PC-9 (cell line): ENCODE measurements at regions not wholly inside any gene's neighbourhood (a gene's known extent, or its start where the extent isn't known, plus 50 kb on each side); places are given as distances from the start of the nearest gene placed in this dataset.

Experiments
- BruUV-seq: library from RNA; stranded (reverse); fragments of 400-500 nt; replicated peaks from 2 replicates; lab custom pipeline; 2021; lab: Mats Ljungman, UMichigan
- CTCF ChIA-PET: fragments of 300-600 bp; sonication (Branson Sonifier 250); formaldehyde crosslinking; loops from one replicate; lab custom pipeline; 2022; ENCODE audit warnings: antibody characterized with exemption; lab: Charles Lee
- POLR2A ChIA-PET: fragments of 300-600 bp; sonication (Branson Sonifier 250); formaldehyde crosslinking; loops from one replicate; lab custom pipeline; 2022; ENCODE audit warnings: antibody characterized with exemption; ENCODE audit not compliant: unreplicated experiment; lab: Charles Lee
- DNase-seq, 2 experiments: peaks; one replicate each; pipeline versions ENCODE4 v3.0.0 to v3.0.0-alpha.2; 2015 to 2022; ENCODE audit warnings: mixed read lengths in 1 of 2
- H2AFZ ChIP-seq: fragments of 200-600 bp; sonication (generic); 2 replicates; pipeline ENCODE4 v1.8.1; 2017; ENCODE audit warnings: antibody characterized with exemption
- H3F3A ChIP-seq: fragments of 200-600 bp; sonication (generic); 2 replicates; pipeline ENCODE4 v1.8.1; 2017; ENCODE audit warnings: antibody characterized with exemption, mild to moderate bottlenecking, low read depth; ENCODE audit not compliant: insufficient read depth
- H3K27ac ChIP-seq: fragments of 200-600 bp; sonication (generic); 2 replicates; pipeline ENCODE4 v1.6.1; 2016; ENCODE audit warnings: mixed run types
- H3K27me3 ChIP-seq: fragments of 200-600 bp; sonication (generic); 2 replicates; pipeline ENCODE4 v1.6.1; 2016; ENCODE audit warnings: low read depth, mixed run types; ENCODE audit not compliant: insufficient read depth
- H3K36me3 ChIP-seq: fragments of 200-600 bp; sonication (generic); 2 replicates; pipeline ENCODE4 v1.6.1; 2016; ENCODE audit warnings: low read depth, mixed run types
- H3K4me1 ChIP-seq: fragments of 200-600 bp; sonication (generic); replicated peaks from 2 replicates; pipeline ENCODE4 v1.6.1; 2016; ENCODE audit warnings: mixed run types; ENCODE audit not compliant: insufficient read depth
- H3K4me2 ChIP-seq: fragments of 200-600 bp; sonication (generic); 2 replicates; pipeline ENCODE4 v1.6.1; 2017; ENCODE audit warnings: mixed run types
- H3K4me3 ChIP-seq: fragments of 200-600 bp; sonication (generic); 2 replicates; pipeline ENCODE4 v1.6.1; 2016; ENCODE audit warnings: mixed run types
- H3K79me2 ChIP-seq: fragments of 200-600 bp; sonication (generic); 2 replicates; pipeline ENCODE4 v1.6.1; 2017; ENCODE audit warnings: low read depth, mixed run types
- H3K9me2 ChIP-seq: fragments of 200-600 bp; sonication (generic); 2 replicates; pipeline ENCODE4 v1.8.1; 2017; ENCODE audit warnings: mild to moderate bottlenecking; ENCODE audit not compliant: insufficient read depth
- H3K9me3 ChIP-seq: fragments of 200-600 bp; sonication (generic); 2 replicates; pipeline ENCODE4 v1.8.1; 2016; ENCODE audit warnings: low read depth; ENCODE audit not compliant: insufficient read depth
- H4K20me1 ChIP-seq: fragments of 200-600 bp; sonication (generic); 2 replicates; pipeline ENCODE4 v1.8.1; 2017; ENCODE audit not compliant: insufficient read depth
- CTCF ChIP-seq: fragments of 200-600 bp; sonication (generic); conservative IDR thresholded peaks from 2 replicates; pipeline ENCODE4 v1.6.1; 2017; ENCODE audit warnings: mixed run types, antibody characterized with exemption, mild to moderate bottlenecking, moderate library complexity
- EZH2 ChIP-seq: fragments of 200-600 bp; sonication (generic); IDR thresholded peaks from 2 replicates; pipeline ENCODE4 v1.8.0; 2017; ENCODE audit warnings: antibody characterized with exemption, low read depth
- intact Hi-C: fragments of 100-400 bp; cut with micrococcal nuclease; formaldehyde crosslinking; loops from one replicate; pipeline ENCODE4 v1.10.0; 2022; ENCODE audit not compliant: unreplicated experiment

DNA sequence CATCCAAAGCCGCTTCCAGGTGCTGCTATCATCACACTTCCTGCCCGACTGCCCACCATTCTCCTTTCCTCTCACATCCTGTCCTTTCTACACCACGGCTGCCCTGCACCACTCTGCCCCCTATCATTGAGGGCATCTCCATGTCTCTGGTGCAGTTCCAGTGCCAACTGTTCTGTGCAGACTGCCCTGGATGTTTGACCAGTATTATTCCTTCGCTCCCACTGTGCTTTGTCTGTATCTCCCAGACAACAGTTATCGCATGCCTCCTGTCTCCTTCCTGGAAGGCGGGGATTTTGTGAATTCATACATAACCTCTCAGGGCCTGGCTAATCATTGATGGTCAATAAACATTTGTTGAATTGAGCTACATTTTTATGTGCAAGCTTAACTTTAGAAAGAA, 63.6 kb upstream of the GNG12 start:
- DNase-seq: no peak

GRCh38 chr1:67894981-67895735, 61.9 kb upstream of the GNG12 start:
- no peak for DNase-seq
- POLR2A ChIA-PET: no interaction called here
- no TSS peak for BruUV-seq

More for the DNA sequence above, 63.6 kb upstream of the GNG12 start:
- TF ChIP-seq EZH2: no peak
- no peak for TF ChIP-seq CTCF
- no peaks in the 10 kb centered on the region for H4K20me1 ChIP-seq
- H3K4me2 ChIP-seq: no peak overlapping the region
- ChIA-PET CTCF (no interaction called here), POLR2A (no interaction called here)
- H2AFZ ChIP-seq: no peak overlapping the region
- H3K4me1 ChIP-seq: no peaks in the 10 kb centered on the region
- no peaks in the 10 kb centered on the region for H3K36me3 ChIP-seq
- H3K9me2 ChIP-seq: no peaks in the 10 kb centered on the region; the same call in 1 of the 2 replicates
- intact Hi-C loops: no loop called here
- H3K9me3 ChIP-seq: no peaks in the 10 kb centered on the region
- no peak overlapping the region for H3K27ac ChIP-seq
- H3K27me3 ChIP-seq: no peaks in the 10 kb centered on the region
- no peaks in the 10 kb centered on the region for H3F3A ChIP-seq
- no peak overlapping the region for H3K4me3 ChIP-seq
- H3K79me2 ChIP-seq: no peaks in the 10 kb centered on the region
- no TSS peak for BruUV-seq

GRCh38 chr1:67893126-67893495, 59.8 kb upstream of the GNG12 start:
- POLR2A ChIA-PET: no interaction called here
- no peak overlapping the region for H2AFZ ChIP-seq
- no peak overlapping the region for H3K4me2 ChIP-seq
- intact Hi-C loops: no loop called here
- BruUV-seq: no TSS peak
- no peak for DNase-seq
- peaks cover 15% of the 10 kb centered on the region for H3K4me1 ChIP-seq
- H3K9me3 ChIP-seq: peaks cover 6% of the 10 kb centered on the region
- no peaks in the 10 kb centered on the region for H4K20me1 ChIP-seq
- CTCF ChIA-PET: no interaction called here
- H3K4me3 ChIP-seq: no peak overlapping the region
- H3K27ac ChIP-seq: no peak overlapping the region
- no peaks in the 10 kb centered on the region for H3K36me3 ChIP-seq
- no peaks in the 10 kb centered on the region for H3K79me2 ChIP-seq
- TF ChIP-seq EZH2 (no peak), CTCF (no peak)
- no peaks in the 10 kb centered on the region; the same call in 1 of the 2 replicates for H3F3A ChIP-seq
- no peaks in the 10 kb centered on the region for H3K9me2 ChIP-seq
- no peaks in the 10 kb centered on the region for H3K27me3 ChIP-seq

More at GRCh38 chr1:67894981-67895735, 61.9 kb upstream of the GNG12 start:
- Histone ChIP-seq H3K79me2 (no peaks in the 10 kb centered on the region), H3K27me3 (no peaks in the 10 kb centered on the region), H3K9me2 (no peaks in the 10 kb centered on the region), H3K4me2 (no peak overlapping the region), H3K4me1 (peaks cover 5% of the 10 kb centered on the region), H3K9me3 (peaks cover 6% of the 10 kb centered on the region), H3F3A (no peaks in the 10 kb centered on the region; the same call in 1 of the 2 replicates), H3K36me3 (no peaks in the 10 kb centered on the region), H3K4me3 (no peak overlapping the region), H2AFZ (no peak overlapping the region), H3K27ac (no peak overlapping the region), H4K20me1 (no peaks in the 10 kb centered on the region)
- TF ChIP-seq CTCF (no peak), EZH2 (no peak)
- intact Hi-C loops: no loop called here
- CTCF ChIA-PET: no interaction called here
